NCI-H1694 treated with DMSO at 0.1 percent for 48 hours (cell line): ENCODE measurements at regions not wholly inside any gene's neighbourhood (a gene's known extent, or its start where the extent isn't known, plus 50 kb on each side); places are given as distances from the start of the nearest gene placed in this dataset.

Experiments used
- DNase-seq: peaks from one replicate; lab custom pipeline; 2025; lab: John Stamatoyannopoulos, UW

DNA sequence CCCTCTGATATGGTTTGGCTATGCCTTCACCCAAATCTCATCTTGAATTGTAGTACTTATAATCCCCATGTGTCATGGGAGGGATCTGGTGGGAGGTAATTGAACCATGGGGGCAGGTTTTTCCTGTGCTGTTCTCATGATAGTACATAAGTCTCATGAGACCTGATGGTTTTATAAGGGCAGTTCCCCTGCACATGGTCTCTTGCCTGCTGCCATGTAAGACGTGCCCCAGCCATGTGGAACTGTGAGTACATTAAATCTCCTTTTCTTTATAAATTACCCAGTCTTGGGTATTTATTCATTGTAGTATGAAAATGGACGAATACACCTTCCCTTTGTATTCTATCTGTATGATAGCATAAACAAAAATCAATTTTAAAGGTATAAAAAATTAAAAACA is 333.4 kb upstream of the FBXO33 start:
- no peak for DNase-seq

DNA sequence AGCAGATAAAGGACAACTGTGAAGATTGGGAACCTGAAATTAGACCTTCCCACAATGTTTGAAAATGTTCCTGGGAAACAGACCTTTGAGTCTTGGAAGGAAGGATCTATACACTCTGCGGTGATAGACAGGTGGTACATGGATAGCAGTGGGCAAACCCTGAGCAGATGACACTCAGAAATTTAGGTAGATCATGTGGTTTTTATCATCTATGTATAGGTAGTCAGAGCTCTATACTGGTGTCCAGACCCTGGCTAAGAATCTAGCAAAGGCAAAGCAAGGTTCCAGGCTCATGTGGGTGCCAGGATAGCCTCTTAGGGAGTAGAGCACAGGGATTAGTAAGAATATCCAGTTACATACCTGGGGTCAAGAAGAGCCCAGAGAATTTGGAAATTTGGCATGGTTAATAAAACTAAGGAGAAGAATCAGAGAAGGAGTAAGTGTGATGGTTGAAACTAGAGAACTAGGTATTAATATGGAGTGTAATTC is 331.2 kb upstream of the FBXO33 start:
- no peak for DNase-seq

GRCh38 chr14:39762576-39763401 is 330.6 kb upstream of the FBXO33 start:
- DNase-seq = no peak

DNA sequence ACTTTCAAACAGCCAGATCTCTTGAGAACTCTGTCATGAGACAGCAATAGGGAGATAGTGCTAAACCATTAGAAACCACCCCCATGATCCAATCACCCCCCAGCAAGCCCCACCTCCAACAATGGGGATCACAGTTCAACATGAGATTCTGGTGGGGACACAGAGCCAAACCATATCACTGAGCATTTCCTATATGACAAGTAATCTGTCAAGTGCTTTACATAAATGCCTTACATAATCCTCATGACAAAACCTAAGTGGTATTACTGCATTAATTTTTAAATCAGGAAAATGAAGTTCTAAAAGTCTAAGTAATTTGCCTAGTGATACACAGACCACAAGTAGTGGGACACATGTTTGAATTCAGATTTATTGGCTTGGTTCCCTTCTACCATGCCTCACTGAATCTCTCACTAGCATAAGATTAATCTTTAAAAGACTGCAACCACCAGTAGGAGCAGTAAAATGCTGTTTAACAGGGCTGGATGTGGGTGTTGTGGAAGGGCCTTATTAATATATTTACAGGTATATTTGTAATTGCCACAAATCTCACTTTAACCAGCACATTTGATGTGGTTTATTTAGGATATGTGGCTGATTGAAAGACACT is 323.1 kb upstream of the FBXO33 start:
- DNase-seq = no peak

DNA sequence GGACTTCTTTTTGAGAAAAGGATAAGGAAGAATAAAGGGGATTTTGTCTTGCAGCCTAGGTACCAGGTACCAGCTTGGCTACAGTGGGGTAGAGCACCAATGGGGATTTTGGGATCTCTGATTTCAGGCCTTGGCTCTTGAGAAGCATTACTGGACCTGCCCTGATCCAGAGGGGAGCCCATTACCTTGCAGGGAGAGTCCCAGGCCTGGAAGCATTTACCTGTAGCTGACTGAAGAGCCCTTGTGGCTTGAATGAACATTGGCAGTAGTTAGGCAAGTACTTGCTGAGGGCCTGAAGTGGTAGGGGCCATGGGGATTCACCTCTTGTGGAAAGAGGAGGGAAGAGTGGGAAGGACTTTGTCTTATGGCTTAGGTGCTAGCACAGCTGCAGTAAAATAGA is 308.2 kb upstream of the FBXO33 start:
- no peak for DNase-seq

DNA sequence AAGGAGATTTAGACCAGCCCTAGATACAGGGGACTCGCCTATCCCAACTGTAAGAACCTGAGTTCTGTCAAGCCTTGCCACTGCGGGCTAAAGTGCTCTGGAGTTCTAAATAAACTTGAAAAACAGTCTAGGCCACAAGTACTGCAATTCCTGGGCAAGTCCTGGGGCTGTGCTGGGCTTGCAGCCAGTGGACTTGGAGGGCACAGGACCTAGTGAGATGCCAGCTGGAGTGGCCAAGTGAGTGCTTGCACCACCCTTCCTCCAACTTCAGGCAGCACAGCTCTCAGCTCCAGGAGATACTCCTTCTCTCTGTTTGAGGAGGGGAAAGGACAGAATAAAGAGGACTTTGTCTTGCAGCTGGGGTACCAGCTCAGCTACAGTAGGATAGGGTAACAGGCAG is 307.6 kb upstream of the FBXO33 start:
- no peak for DNase-seq

DNA sequence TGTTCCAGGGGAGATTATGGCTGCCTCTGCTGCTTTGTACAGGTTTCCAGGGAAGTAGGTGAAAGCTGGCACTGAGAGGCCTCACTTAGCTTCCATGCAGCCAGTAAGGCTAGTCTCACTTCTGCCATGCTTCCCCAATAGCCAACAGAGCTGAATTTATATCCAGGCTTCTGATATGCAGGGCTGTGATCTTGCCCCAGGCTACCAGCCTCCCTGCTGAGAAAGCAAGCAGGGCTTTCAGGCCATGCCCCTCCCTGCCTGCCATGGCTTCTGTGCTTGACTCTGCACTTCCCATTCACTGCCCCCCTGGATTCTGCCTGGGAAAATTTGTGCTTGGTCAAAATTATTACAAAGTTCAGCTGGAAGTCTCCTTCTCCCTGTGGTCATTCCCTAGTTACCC is 302.1 kb upstream of the FBXO33 start:
- no peak for DNase-seq

DNA sequence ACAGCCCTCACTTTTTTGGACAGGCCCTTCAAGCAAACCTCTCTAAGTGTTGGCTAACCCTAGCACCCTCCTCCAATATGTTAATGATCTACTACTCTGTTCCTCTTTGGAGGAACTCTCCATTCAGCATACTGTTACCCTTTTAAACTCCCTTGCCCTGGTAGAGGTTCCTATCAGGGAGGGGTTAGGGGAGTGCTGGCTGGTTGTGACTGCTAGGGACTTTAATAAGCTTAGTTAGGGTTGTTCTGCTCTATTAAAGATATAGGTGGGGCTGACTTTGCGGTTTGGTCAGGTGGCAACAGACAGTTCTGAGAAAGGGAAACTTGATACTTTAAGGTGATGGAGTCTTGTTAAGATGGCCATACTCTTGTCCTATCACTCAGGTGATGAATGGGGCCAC is 301.5 kb upstream of the FBXO33 start:
- DNase-seq = no peak

- no peak for DNase-seq
Measured at GRCh38 chr14:39731912-39732311, 299.7 kb upstream of the FBXO33 start.

- no peak for DNase-seq
Measured at GRCh38 chr14:39726563-39726962, 294.3 kb upstream of the FBXO33 start.

GRCh38 chr14:39722547-39723273 is 290.5 kb upstream of the FBXO33 start:
- DNase-seq = no peak

DNA sequence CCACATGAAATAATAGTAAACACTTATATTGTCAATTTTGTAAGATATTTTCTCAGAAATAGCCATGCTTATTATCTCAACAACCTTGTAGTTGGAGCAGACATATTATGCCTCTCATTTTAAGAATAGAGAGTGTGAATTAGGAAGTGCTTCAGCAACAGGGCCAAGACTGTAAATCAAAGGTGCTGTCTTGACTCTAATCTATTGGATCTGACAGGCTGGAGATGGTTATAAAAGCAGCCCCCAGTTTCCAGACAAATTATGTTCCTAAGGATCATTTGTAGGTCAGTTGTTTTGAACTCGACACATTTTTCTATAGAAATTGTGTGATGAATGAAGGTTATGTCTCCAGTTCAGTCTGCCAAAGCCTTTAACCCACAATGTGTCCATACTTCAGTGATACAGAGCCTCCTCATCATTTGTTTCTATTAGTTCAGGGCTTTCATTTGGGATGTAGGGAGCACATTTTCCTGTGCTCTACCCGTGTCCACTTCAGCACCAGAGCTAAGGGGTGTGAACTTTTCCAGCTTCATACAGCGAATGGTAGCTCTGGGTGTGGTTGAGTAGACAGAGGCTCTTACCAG is 284.8 kb upstream of the FBXO33 start:
- DNase-seq = no peak

DNA sequence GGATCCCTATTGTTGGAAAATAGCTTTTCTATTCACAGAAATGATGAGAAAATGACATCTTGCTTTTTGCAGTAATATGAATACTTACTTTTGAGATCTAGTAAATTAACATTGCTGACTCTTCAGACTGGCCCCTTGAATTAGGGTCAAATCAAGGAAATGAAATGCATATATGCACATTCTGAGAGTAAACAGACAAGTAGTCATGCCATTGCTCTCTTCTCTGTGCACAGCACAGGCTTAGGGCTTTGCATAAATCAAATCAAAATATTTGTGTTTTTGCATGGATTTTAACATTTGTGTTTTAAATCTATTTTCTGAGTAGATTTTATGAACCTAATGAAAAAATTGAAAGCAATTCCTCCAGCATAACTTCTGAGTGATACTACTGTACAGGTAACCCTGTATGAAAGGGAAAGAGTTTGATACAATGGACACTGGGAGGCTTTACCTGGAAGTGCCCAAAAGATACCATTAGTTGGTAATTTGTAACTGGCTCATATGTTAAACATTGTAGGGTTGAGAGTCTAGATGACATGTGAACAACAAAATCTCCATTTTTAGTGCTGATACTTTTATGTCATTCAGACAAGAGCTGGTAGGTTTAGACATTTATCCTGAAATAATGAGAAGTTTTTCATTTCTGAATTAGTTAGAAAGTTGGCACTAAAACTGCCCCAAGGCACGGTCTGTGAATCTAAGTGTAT is 280.2 kb upstream of the FBXO33 start:
- DNase-seq = no peak

DNA sequence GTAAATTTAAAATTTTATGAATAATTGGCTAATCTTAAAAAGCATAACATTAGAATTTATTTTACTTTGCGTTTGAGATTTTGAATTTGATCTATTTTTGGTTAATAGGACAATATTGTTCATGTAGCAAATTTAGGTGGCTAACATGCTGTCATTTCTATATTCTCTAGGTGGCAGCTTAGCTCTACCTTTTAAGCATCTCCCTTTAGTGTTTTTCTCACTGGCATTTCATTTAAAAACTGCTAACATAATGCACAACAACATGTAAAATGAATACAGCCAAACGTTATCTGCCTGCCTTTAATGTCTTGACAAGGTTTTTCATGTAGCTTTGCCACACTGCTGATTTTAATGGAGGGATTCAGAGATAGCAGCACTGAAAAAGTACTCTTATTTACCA is 272.4 kb upstream of the FBXO33 start:
- DNase-seq = peak; percentile 50

DNA sequence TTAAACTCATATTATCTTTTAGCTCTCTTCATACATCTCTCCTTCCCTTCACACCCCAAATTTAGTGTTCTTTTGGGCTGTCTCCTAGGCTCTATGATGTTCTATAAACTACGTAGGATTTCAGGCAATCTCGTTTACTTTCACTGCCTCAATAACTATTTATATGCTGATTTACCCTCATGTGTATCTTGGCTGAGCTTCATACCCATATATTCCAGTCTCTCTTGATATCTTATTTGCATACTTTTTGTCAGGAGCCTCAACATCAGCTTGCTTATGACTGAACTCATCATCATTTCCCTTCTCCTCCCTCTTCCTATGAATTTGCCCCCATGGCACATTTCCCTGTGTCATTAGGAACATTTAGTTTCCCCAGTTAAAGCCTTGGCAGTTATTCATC is 262.1 kb upstream of the FBXO33 start:
- no peak for DNase-seq

DNA sequence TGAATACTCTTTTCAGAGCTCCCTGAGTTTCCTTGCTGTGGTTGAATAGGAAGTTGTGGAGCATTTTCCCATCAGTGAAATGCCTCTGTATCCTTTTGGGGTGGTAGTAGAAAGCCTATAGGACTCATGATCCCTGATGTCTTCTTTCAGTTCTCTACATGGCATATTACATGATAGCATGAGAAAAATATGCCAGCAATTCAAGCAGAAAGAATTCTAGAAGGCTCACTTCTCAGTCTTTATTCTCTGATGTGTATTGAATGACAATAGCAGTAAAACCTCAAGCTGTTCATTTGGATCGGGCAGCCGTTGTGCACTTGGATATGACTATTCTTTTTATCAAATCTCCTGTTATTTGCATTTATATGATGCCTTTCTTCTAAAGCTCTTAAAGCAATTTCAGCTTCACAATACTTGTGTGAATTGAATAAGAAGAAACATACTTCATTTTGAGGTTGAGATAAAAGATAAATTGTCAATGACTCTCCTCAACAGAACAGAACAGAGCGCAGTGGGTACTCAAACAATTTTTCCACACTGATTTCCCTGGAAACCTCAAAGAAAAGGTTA is 251.5 kb upstream of the FBXO33 start:
- DNase-seq = no peak

- no peak for DNase-seq
Measured at GRCh38 chr14:39682582-39682981, 250.3 kb upstream of the FBXO33 start.

GRCh38 chr14:39681782-39682399 is 249.7 kb upstream of the FBXO33 start:
- no peak for DNase-seq

- DNase-seq = no peak
Measured at GRCh38 chr14:39680777-39681176, 248.5 kb upstream of the FBXO33 start.

GRCh38 chr14:39673734-39674133 is 241.5 kb upstream of the FBXO33 start:
- DNase-seq = no peak

DNA sequence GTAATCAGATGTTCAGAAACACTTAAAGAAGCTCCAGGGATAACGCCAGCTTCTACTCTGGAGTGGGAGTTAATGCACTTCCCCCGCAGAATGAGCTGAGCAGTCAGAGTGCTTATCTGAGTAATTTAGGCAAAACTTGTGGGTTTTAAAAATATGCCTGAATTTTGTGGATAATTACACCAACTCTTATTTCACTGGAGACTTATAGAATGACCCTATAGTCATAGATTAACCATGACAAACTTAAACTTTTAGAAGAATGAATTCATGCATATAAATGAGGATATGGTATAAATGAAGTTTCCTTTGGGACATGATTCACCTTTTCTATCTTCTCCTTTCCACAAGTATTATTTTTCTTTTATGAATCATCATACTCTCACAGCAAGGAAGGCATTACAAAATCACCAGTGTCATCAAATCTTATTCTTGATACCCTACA is 241.1 kb upstream of the FBXO33 start:
- DNase-seq = no peak
